Islet precursor cell (in vitro differentiated cells): ENCODE measurements at regions not wholly inside any gene's neighbourhood (a gene's known extent, or its start where the extent isn't known, plus 50 kb on each side); places are given as distances from the start of the nearest gene placed in this dataset.
"Not testable (repeated sequence)": the region's sequence is repeated elsewhere in the genome, so short reads cannot be mapped to it uniquely, and the experiment has no call there.

ENCODE experiments used
- DNase-seq: peaks from one replicate; pipeline ENCODE4 v3.0.0-alpha.2; 2018

GRCh38 chr16:9141813-9142212 is 50.4 kb downstream of the HAPSTR1 start:
- no peak for DNase-seq

DNA sequence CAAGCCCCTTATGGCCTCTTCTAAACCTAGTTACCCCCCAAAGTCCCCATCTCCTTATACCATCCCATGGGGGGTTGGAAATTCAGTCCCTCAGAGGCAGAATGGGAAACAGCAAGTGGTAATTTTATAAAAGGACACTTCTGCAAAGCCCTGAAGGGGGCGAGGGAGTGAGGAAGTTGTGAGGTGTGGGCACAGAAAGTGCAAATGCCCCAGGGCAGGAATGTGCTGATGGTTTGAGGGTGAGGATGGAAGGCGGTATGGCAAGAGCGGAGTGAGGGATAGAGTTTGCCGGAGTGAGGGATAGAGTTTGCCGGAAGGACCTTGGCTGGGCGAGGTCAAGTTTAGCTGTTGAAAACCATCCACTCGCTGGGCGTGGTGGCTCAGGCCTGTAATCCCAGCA is 52.7 kb downstream of the HAPSTR1 start:
- no peak for DNase-seq

- DNase-seq = no peak
Measured at GRCh38 chr16:9148374-9149015, 57.1 kb downstream of the HAPSTR1 start.

GRCh38 chr16:9151074-9151473 is 59.6 kb downstream of the HAPSTR1 start:
- DNase-seq = no peak

DNA sequence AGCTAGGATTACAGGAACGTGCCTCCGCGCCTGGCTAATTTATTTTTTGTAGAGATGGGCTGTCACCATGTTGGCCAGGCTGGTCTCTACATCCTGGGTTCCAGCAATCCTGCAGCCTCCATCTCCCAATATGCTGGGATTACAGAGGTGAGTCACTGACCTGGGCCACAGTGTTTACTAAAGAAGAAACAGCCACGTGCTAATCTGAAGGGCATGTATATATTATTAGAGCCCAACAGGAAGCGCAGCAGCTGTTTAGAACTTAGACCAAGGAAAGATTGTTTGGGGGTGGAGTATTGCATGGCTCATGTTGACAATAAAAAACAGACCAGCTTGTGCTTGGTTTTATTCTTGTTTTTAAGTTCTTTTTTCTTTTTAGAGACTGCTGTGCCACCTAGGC is 60.2 kb downstream of the HAPSTR1 start:
- DNase-seq = no peak

GRCh38 chr16:9152649-9153501 is 61.4 kb downstream of the HAPSTR1 start:
- DNase-seq = no peak

DNA sequence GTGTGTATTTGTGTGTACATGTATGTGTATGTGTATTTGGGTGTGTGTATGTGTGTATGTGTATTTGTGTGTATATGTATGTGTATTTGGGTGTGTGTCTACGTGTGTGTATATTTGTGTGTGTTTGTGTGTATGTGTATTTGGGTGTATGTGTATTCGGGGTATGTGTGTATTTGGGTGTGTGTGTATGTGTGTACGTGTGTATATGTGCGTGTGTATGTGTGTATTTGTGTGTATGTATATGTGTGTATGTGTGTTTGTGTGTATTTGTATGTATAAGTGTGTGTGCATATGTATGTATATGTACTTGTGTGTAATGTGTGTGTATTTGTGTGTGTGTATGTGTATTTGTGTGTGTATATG is 62.0 kb downstream of the HAPSTR1 start:
- DNase-seq = no peak

GRCh38 chr16:9154567-9155410 is 63.3 kb downstream of the HAPSTR1 start:
- no peak for DNase-seq

GRCh38 chr16:9155871-9156270 is 64.4 kb downstream of the HAPSTR1 start:
- no peak for DNase-seq

GRCh38 chr16:9159839-9160550 is 68.6 kb downstream of the HAPSTR1 start:
- peak; percentile 88 for DNase-seq

DNA sequence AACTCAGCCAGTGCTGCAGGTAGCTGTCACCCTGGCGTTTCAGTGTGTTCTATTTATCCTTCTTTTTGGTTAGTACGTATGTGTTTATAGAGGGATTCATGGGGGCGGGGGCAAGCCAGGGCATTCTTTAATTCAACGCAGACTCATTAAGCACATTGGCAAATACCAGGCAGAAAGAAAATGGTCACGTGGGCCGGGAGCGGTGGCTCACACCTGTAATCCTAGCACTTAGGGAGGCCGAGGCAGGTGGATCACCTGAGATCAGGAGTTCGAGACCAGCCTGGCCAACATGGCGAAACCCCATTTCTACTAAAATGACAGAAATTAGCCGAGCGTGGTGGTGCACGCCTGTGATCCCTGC is 69.1 kb downstream of the HAPSTR1 start:
- no peak for DNase-seq

- no peak for DNase-seq
Measured at GRCh38 chr16:9165681-9166080, 74.2 kb downstream of the HAPSTR1 start.

- not testable (repeated sequence) for DNase-seq
Measured at GRCh38 chr16:9166326-9166993, 75.0 kb downstream of the HAPSTR1 start.

DNA sequence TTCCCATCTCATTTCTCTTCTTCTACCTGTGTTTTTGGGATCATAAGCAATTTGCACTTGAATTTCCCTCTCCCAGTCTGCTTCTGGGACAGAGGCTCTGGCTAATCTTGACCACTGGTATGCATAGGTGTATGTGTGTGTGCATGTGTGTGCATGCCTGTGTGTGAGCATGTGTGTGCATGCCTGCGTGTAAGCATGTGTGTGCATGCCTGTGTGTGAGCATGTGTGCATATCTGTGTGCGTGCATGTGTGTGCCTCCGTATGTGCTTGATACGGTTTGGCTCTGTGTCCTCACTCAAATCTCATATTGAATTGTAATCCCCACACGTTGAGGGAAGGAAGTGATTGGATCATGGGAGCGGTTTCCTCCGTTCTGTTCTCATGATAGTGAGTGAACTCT is 77.7 kb downstream of the HAPSTR1 start:
- no peak for DNase-seq

DNA sequence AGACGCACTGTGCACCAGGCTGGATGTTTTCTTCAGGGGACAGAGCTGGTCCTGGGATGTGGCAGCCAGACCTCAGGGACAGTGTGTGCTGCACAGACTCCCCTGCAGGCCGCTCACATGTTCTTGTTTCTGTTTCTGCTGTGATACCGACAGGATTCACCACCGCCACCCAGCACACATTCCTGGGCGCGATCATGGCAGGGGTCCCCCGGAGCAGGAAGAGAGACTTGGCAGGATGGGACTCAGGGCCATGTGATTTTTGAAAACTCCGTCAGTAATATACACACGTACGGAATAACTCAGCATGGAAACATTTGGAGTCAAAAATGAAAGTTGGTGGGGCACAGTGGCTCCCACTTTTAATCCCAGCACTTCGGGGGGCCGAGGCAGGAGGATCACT is 79.0 kb downstream of the HAPSTR1 start:
- no peak for DNase-seq

DNA sequence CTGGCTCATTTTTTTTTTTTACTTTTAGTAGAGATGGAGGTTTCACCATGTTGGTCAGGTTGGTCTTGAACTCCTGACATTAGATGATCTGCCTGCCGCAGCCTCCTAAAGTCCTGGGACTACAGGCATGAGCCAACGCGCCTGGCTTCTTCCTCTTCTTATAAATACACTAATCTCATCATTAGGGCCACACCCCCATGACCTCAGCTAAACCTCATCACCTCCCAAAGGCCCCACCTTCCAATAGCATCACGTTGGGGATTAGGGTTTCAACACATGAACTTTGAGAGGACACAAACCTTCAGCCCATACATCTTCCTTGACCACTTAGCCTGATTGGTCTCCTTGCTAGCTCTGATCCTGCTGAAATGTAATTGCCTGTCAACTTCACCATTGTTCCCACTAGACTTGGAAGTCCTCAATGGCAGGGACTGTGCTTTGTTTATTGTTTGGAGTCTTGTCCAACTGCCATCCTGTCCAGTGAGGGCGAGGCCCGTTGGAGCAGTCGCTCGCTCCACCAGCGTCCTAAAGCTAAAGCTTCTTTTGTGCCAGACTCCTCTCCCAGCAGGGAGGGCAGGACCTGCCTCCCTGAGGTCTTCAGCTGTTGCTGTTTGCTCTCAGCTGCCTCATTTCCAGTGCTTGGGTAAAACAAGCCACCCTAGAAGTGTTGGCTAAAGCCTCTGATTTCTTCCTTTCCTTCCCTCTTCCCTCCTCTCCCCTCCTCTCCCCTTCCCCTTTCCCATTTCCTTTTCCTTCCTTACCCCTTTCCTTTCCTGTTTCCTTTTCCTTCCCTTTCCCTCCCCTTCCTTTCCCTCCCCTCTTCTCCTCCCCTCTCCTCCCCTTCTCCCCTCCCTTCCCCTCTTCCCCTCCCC is 85.3 kb downstream of the HAPSTR1 start:
- DNase-seq = no peak

- no peak for DNase-seq
Measured at GRCh38 chr16:9177861-9178260, 86.4 kb downstream of the HAPSTR1 start.

DNA sequence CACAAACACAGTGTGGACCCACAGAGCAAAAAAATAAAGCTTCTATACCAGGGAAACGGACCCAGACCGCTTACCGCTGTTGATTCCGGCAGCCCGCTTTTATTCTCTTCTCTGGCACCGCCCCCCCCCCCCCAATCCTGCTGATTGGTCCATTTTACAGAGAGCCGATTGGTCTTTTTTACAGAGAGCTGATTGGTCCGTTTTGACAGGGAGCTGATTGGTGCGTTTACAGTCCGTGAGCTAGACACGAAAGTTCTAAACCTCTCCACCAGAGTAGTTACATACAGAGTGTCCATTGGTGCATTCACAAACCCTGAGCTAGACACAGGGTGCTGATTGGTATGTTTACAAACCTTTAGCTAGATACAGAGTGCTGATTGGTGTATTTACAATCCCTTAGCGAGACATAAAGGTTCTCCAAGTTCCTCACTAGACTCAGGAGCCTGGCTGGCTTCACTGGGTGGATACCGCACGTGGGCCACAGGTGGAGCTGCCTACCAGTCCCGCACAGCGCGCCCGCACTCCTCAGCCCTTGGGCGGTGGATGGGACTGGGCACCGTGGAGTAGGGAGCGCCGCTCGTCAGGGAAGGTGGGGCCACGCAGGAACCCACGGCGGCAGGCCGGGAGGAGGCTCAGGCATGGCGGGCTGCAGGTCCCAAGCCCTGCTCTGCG is 92.4 kb downstream of the HAPSTR1 start:
- DNase-seq = no peak

DNA sequence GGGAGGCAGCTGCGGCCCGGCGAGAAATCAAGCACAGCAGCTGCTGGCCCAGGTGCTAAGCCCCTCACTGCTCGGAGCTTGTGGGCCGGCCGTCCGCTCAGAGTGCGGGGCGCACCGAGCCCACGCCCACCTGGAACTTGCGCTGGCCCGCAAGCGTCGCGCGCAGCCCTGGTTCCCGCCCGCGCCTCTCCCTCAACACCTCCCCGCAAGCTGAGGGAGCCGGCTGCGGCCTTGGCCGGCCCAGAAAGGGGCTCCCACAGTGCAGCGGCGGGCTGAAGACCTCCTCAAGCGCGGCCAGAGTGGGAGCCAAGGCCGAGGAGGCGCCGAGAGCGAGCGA is 92.9 kb downstream of the HAPSTR1 start:
- DNase-seq = no peak

DNA sequence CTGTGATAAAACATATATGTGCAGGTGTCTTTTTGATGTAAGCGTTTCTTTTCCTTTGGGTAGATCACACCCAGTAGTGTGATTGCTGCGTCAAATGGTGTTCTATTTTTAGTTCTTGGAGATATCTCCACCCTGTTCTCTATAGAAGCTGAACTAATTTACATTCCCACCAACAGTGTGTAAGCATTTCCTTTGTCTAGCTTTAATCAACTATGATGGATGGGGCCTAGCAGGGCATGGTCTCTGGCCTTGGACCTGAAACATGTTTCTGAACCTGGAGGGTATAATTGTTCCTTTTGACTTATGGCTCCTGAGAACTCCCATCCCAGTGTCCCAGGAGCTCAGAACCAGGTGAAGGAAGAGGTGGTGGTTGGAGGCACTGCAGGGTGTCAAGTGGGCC is 93.9 kb downstream of the HAPSTR1 start:
- no peak for DNase-seq

DNA sequence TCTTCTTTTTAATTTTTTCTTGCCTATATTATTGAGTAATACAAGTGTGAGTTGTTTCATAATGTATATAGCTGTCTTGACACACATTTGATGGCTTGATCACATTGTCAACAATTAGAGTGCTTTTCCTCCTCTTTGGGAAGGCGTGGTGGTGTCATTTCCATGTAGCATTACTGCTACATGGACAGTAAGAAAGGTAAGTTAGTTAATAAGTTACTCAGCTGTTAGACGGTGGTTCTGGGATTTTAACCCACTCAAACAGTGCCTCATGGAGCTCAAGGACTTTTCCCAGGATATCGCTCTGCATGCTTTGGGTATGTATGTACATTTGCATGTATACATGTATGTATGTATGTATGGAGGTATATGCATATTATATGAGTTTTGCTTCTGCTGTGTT is 94.6 kb downstream of the HAPSTR1 start:
- DNase-seq = no peak
